EH (cell line): ENCODE measurements at regions not wholly inside any gene's neighbourhood (a gene's known extent, or its start where the extent isn't known, plus 50 kb on each side); places are given as distances from the start of the nearest gene placed in this dataset.
"Not testable (repeated sequence)": the region's sequence is repeated elsewhere in the genome, so short reads cannot be mapped to it uniquely, and the experiment has no call there.

ENCODE experiments used
- DNase-seq: peaks from one replicate; pipeline ENCODE4 v3.0.0-alpha.2; 2015; ENCODE audit warnings: low read depth

- no peak for DNase-seq
These were observed 139.4 kb downstream of the CEBPB start for GRCh38 chr20:50329981-50330503.

DNA sequence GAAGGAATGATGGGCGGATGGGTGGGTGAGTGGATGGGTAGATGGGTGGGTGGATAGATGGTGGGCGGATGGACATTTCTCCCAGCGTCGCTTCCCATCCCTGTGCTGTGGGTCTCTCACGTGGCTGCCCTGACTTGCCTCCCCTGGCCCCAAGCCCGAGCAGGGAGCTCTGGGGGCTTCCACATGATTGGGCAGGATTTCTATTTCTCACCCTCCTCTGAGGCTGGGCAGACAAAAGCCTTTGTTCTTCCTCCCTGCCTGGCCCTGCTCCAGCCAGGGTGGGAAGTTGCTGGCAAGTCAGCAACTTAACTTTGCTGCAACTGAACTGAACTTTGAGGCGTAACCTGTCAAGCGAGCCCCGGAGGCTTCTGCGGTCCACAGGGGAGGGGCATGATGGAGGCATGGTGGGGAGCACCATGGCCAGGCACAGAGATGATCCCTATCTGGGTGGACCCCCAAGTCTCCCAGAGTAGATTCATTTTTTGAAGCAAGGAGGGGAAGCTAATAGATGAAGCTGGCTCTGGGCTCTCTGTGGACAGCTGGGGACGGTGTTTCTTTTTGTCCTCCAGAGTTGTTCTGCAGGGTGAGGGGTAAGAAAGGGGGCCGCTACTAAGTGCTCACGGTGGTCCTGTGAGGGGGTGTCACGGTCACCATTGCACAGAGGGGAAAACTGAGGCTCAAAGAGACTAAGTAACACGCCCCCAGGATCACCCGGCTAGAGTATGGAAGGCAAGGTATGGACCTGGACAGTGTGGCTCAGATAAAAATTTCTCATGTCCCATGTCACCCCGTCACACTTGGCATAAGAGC lies 140.1 kb downstream of the CEBPB start:
- no peak for DNase-seq

DNA sequence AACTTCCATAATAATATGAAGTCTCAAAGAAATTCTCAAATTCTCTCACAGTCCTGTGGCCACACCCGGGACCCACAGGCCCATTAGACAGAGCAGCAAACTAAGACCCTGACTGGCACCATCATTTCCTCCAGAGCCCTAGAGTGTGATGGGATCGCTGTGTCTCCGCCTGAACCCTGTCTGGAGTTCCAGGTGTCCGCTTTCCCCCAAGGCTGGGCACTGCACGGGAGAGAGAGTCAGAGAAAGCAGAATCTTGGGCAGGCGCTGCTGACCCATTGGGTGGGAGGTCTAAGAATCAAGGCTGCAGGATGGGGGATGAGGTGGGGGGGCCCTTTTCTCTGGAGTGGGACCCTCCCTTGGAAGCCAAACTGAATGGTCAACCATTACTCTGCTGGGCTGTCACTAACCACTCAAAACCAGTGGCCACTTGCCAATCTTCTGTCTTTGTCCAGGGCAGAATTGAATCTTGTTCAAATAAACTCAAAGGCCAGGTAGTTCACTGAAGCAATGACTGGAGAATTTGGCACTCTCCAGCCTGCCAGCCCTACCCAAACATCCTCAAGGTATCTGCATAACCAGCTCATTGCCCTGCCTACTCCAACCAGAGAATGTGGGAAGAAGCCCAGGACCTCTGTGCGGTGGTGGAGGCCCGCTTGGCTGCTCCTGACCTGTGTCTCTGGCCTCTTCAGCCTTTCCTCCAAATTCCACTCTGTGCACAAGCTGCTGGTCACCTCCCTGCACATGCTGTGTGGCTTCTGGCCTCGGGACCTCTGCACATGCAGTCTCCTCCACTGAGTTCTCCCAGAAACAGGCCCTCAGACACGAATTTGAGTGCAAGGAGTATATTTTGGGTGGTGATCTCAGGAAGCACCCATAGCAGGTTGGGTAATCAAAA lies 141.1 kb downstream of the CEBPB start:
- no peak for DNase-seq

GRCh38 chr20:50332491-50332980 lies 141.9 kb downstream of the CEBPB start:
- DNase-seq: no peak

- DNase-seq: no peak
These were observed 142.6 kb downstream of the CEBPB start for GRCh38 chr20:50333131-50333670.

DNA sequence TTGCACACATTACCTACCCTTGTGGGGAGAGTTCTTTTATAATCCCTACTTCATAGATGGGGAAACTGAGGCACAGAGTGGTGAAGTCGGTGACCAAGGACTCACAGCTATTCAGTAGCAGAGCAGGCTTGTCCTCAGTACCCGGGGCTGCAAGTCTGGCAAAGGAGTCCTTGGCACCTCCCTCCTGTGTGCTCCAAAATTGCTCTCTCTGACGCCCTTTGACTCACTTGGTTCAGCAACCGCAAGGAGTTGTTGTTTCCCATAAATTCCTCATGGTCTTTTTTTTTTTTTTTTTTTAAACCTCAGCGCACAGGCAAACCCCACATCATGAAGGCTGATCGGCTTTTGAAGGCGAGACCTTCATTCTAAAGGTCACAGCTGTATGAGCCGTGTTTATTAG lies 143.2 kb downstream of the CEBPB start:
- DNase-seq: peak; percentile 42

GRCh38 chr20:50334512-50334911 lies 143.9 kb downstream of the CEBPB start:
- DNase-seq: not testable (repeated sequence)

- DNase-seq: no peak
These were observed 144.5 kb downstream of the CEBPB start for GRCh38 chr20:50335105-50335504.

GRCh38 chr20:50335866-50336265 lies 145.2 kb downstream of the CEBPB start:
- DNase-seq: no peak

DNA sequence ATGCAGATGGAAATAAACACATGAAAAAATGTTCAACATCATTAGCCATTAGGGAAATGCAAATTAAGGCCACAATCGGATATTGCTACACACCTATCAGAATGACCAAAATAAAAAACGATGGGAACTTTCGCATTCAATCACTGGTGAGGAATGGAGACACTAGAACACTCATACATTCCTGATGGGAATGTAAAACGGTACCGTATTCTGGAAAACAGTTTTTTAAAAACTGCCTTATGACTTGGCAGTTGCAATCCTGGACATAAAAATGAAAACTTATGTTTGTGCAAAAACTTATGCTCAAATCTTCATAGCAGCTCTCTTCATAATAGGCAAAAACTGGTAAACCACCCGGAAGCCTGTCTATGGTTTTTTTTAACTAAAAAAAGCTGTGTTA lies 146.0 kb downstream of the CEBPB start:
- peak; percentile 63 for DNase-seq

DNA sequence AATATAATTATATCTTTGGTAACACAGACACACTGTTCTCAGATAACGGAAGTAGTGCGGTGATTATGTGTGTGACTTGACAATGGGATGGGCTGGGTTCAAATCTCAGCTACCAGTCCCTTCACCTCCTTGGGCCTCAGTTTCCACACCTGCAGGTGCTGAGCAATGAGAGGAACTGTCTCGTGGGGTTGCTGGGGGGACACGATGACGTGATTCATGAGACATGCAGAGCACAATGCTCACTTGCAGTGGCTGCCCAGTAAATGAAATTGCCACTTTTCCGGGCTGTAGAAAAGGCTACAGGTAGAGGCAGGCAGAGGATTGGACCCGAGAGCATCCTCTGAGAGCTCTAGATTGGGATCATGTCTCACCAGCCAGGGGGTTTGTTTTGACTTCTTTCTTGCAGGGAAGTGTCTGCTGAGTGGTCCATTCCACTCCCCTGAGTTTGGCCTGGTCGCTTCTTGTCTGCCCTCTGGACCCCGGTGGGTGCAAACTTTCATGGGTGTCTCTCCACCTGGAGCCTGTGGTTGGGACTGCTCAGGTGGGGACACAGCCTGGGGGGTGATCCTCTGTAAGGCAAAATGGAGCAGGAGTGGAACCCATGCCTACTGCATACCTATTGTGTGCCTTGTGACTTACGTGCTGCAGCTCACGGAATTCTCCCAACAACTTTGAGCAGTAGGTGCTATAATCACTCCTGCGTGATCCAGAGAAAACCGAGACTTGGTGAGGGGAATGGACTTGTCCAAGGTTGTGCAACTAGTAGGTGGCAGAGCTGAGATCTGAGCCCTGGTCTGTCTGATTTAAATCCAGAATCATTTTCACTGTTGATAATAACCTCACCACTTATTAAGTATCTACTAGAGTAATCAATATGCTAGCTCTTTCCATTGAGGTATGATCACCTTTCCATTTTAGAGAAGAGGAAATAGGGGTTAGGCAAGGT lies 147.2 kb downstream of the CEBPB start:
- no peak for DNase-seq

GRCh38 chr20:50338479-50339391 lies 148.1 kb downstream of the CEBPB start:
- DNase-seq: peak; percentile 34

DNA sequence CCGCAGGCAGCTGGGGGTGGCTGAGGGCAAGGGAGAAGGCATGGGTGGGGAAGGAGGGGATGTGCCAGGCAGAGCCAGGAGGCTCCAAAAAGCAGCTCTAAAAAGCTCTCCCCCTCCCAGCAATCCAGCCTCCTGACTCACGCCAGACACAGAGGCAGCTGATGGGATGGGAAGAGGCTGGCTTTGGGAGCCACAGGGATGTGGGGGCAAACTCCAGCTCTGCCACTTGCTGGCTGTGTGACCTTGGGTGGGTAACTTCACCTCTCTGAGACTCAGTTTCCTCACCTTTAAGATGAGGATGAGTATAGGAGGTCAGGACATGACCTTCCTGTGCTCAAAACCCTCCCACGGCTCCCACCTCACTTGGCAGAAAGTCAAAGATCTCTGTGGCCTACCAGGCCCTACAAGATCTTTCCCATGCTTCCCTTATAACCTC lies 148.9 kb downstream of the CEBPB start:
- DNase-seq: peak; percentile 85

DNA sequence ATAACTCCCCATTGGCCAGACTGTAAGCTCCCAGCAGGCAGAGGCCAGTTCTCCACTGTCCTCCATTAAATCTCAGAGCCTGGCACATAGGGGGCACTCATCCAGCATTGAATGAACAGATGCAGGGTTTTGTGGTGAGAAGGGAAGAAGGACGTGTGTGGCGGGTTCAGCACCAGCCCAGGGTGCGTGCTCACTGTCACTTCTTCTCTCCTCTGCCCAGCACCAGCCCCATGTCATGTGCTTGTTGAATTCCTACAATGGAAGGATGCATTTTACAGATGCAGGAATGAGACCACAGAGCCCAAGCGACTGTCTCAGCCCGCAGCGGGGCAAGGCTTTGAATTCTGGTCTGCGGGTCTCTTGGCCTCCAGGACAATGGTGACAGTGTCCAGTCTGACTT lies 149.9 kb downstream of the CEBPB start:
- DNase-seq: no peak

GRCh38 chr20:50341050-50341449 lies 150.4 kb downstream of the CEBPB start:
- no peak for DNase-seq

DNA sequence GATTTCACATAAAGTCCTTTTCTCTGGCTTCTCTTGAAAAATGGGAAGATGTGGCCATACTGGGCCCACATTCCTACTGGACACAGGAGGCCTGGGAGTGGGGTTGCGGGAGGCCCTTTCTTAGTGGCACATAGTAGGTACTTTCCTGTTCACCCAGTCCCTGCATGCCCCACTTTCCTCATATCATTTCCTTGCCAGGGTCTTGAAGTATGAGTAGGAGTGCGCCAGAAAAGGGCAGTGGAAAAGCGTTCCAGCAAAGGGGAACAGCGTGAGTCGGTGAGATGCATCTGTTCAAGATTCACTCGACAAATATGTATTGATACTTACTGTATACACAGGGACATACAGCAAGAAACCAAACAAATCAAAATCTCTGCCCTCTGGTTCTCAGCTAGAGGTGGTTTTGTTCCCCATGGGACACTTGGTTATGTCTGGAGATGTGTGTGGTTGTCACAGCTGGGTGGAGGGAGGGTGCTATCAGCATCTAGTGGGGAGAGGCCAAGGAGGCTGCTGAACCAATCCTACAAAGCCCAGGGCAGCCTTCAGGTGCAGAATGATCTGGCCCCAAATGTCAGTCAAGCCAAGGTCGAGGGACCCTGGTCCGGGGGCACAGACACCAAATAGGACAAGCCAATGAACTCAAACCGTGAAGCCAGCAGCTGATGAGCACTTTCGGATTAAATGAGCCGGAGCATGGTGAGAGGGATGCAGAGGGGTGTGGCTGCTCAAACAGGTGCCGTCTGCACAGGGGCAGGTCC lies 151.4 kb downstream of the CEBPB start:
- no peak for DNase-seq

DNA sequence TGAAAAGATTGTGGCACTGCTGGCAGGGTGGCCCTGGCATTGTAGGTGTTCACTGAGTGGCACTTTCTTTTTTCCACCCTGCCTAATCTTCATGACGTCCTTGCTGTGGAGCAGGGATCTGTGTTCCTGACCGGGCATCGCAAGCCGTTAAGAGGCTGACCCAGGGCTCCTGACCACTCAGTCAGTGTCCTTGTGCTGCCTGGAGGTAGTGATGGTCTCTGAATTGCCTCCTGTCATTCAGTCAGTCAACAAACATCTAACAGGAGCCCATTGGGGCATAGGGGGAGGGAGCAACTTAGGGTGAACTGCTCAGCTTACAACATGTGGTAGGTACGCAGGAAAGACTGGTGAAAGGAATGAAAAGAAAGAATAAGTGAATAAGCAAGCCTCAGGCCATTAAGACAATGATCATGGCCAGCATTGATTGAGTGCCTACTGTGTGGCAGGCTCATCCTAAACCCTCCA lies 152.0 kb downstream of the CEBPB start:
- DNase-seq: no peak

GRCh38 chr20:50343125-50343489 lies 152.5 kb downstream of the CEBPB start:
- no peak for DNase-seq

DNA sequence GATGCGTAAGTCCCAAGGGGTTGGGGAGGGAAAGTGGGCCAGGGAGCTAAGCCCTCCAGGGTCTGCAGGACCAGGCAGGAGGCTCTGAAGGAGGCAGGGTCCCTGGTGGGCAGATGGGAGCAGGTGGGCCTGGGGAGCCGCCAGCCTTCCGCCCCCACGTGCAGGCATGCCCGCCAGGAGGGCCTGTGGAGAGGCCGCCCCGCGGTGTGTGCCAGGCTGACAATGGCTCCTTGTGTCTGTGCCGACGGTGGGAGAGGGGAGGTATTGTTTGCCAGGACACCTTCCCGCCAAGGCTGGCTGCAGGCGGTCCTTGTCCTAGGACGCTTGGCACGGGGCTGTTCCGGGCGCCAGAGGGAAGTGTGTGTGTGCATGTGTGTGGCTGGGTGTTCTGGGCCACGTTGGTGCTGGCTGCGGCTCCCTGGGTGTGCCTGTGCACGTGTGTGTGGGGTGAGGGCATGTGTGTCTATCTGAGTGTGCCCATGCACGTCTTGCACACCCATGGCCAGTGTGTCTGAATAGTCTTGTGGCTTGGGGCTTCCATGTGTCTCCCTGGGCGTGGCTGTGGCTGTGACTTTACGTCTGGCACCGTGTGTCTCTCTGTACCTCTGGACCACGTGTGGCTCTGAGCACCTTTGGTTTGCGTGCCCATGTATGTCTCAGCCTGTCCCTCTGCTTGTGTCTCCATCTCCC lies 153.0 kb downstream of the CEBPB start:
- DNase-seq: no peak
